ENCODE measurements at regions not wholly inside any gene's neighbourhood (a gene's known extent, or its start where the extent isn't known, plus 50 kb on each side); places are given as distances from the start of the nearest gene placed in this dataset.
"Not testable (repeated sequence)": the region's sequence is repeated elsewhere in the genome, so short reads cannot be mapped to it uniquely, and the experiment has no call there.

DNA sequence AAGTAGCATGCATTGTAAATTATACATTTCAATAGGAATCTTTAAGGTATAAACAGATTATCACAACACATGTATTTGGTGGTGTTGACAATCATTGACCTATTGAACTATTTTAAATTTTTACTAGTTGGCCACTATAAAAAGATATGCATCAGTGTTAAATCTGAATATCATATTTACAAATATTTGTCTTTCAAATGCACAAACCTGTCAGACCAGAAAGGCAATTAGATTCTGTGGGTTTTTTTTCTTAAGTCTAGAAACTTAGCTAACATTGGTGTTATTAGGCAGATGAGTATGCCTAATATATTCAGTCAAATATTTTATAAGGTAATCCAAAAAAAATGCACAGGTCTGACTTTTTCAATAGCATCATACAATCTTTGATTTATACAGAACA lies 241.4 kb upstream of the DGKB start:
- no peak for DNase-seq (ENCODE audit: low read depth in 2 of 3, low spot score in 1 of 3)

DNA sequence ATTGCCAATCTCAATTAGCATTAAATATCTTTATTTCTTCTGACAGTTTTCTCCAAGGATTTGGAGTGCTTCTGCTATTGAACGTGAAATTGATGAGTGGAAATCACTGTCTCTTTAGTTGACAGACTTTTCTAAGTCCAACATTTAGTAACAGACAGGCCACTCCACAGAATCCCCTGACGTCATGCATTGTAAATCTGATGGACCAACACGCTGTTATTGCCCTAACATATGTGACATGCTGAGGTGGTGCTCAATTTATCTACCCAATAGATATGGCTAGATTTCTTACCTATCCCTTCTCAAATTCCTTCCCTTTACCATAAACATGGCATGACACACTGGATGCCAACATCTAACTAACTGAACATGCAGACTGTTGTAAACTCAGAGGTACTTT lies 240.6 kb upstream of the DGKB start:
- no peak for DNase-seq (ENCODE audit: low read depth in 2 of 3, low spot score in 1 of 3)

- no peak for DNase-seq (ENCODE audit: low read depth in 2 of 3, low spot score in 1 of 3)
Measured at GRCh38 chr7:15140431-15140830, 237.9 kb upstream of the DGKB start.

- no peak for DNase-seq (ENCODE audit: low read depth in 2 of 3, low spot score in 1 of 3)
Measured at GRCh38 chr7:15131661-15132060, 229.1 kb upstream of the DGKB start.

DNA sequence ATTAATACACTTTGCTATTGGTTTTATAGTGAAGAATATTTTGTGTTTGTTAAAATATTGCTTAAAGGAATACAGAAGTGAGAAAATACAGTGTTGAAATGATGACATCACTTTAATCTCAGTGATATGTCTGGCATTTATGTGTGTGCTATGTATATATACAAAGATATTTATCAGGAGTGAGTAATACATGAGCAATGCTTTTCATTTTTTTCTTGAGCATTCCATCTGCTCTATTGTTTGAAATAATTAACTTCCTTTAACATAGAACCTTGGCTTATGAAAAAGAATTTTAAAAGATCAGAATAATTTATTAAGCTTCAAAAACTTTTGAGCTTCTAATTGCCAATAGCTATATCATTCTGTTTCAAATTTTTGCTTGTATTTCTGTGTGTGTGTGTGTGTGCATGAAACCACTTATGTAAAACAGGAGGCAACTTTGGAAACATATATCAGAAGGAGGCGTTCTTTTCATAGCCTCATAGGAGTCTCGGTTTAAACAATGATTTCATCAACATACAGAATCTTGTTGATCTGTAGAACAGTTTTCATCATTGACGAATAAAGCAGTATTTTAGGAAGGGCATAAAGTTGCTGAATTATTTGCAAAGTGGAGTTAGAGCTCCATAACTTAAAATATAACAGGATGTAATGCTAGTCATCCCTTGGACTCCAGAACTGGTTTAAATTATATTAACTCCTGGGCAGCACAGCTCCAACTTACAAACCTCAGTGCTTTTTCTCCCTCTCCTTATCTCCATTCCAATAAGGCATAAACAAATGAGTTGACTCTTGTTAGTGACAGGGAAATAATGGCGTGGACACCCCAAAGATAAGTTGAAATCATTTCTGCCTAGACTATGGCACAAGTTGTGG lies 228.4 kb upstream of the DGKB start:
- DNase-seq (ENCODE audit: low read depth in 2 of 3, low spot score in 1 of 3), result no peak

DNA sequence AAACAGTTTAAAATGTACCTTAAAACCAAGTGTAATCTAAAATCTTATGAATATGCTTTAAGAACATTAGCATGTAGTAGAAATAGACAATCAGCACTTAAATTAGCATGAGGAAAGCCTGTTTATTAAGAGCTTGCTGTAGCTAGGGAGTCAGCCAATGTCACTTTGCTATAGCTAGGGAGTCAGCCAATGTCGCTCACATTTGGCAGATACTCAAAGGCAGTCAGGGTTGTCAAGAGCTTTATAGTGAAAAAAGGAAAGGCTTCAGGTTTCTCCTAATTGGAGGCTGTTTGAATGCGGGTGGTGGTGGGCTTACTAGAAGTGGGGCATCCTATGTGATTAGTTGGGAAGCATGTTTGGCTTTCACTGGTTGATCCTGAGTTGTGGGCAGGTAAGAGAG lies 226.2 kb upstream of the DGKB start:
- no peak for DNase-seq (ENCODE audit: low read depth in 2 of 3, low spot score in 1 of 3)

DNA sequence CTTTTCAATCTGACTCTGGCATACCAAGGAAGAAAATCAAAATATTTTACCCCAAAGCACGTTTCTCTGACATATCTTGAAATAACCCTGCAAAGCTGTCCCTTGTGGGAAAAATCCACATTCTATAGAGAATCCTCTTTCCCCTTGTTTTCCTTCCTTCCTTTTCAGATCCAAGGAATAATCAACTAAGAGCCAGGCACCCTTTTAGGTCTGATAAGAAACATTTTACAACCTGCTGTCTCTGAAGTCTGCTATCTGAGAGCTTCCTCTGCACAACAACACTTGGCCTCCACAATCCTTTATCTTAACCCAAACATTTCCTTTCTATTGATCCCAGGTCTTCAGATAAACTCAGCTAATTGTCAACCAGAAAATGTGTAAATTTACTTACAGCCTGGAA lies 224.1 kb upstream of the DGKB start:
- DNase-seq (ENCODE audit: low read depth in 2 of 3, low spot score in 1 of 3), result not testable (repeated sequence)

- DNase-seq (ENCODE audit: low read depth in 2 of 3, low spot score in 1 of 3), result no peak
Measured at GRCh38 chr7:15123901-15124300, 221.3 kb upstream of the DGKB start.

DNA sequence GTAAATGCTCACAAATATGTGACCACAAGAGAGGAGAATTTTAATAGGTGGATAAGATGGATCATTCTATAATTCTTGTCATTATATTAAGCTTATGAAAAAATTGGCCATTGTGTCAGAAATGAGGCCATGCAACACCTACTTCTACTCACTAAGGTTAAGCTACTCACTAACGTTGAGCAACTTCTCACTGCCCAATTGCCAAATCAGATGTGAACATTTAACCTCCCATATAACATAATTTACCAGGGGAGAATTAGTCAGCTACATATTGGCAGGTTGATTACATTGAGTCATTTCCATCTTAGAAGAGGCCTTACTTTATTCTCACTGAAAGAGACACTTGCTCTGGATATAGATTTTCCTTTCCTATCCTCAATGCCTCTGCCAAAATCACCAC lies 211.2 kb upstream of the DGKB start:
- DNase-seq (ENCODE audit: low read depth in 2 of 3, low spot score in 1 of 3), result no peak

DNA sequence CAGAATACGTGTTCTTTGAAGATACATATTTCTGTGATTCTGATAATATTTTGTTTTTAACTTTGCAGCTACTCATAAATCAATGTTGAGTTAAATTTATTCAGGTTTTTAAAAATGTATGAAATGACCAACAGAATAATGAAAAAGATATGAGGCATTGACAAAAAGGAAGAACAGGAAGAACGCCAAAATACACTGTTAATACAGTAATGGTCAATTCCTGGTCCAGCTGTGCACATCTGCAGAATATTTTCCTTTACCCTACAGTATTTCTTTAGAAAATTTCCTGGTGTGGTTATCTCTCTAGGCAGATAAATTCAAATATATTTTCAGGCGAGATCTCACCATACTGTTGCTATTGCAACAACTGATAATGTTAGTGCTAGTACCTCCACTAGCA lies 203.2 kb upstream of the DGKB start:
- no peak for DNase-seq (ENCODE audit: low read depth in 2 of 3, low spot score in 1 of 3)

- DNase-seq (ENCODE audit: low read depth in 2 of 3, low spot score in 1 of 3), result no peak
Measured at GRCh38 chr7:15104411-15105092, 202.0 kb upstream of the DGKB start.

DNA sequence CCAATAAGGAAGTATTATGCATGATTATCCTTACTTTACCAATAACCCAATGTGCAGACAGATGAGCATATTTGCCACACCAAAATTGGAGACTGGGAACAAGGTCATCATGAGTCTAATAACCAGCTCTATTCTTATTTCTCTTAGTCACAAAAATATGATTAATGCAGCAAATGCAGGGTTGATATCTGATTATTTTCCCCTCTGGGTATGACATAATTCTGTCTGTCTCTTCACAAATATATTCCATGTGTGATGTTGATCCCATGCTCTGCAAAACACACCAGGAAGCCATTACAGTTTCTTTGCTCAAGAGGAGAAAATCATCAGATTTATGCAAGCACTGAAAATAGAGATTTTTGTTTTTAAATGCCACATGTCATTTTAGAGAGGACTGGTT lies 196.5 kb upstream of the DGKB start:
- no peak for DNase-seq (ENCODE audit: low read depth in 2 of 3, low spot score in 1 of 3)

GRCh38 chr7:15096853-15097252 lies 194.3 kb upstream of the DGKB start:
- DNase-seq (ENCODE audit: low read depth in 2 of 3, low spot score in 1 of 3), result no peak

- DNase-seq (ENCODE audit: low read depth in 2 of 3, low spot score in 1 of 3), result no peak
Measured at GRCh38 chr7:15094989-15095388, 192.4 kb upstream of the DGKB start.

DNA sequence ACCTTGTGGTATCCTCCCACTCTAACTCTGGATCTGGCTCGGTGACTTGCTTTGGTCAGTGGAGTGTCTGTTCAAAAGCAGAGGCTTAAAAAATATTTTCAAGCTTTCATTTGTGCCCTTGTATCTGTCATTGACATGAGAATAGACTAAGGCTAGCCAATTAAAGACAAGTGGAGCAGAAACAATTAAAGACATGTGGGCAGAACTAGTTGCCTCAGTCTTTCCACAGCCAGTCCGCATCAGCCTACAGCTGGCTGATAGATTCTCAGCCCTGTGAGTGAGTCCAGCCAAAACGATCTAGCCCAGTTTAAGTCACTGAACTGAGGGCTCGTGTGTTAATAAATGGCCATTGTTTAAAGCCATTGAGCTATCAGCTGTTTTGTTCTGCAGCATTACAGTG lies 185.2 kb upstream of the DGKB start:
- no peak for DNase-seq (ENCODE audit: low read depth in 2 of 3, low spot score in 1 of 3)

DNA sequence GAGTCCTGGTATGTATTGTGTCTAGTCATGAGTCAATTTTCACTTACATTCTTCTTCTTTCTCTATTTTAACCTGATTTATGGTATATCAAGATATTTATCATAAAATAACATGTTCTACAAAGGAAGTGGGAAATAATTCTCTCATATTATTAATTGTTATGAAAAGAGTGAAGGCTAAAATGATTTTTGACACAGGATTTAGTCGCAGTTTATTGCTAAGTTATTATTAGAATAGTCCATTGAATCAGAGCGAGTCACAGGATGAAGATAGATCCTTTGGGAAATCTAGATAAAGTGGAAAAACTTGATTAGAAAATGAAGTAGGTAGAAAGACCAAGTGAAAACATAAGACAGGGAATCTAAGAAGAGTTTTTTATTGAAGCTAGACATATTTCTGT lies 184.3 kb upstream of the DGKB start:
- no peak for DNase-seq (ENCODE audit: low read depth in 2 of 3, low spot score in 1 of 3)

- DNase-seq (ENCODE audit: low read depth in 2 of 3, low spot score in 1 of 3), result no peak
Measured at GRCh38 chr7:15086131-15086611, 183.6 kb upstream of the DGKB start.

- DNase-seq (ENCODE audit: low read depth in 2 of 3, low spot score in 1 of 3), result no peak
Measured at GRCh38 chr7:15085366-15085765, 182.8 kb upstream of the DGKB start.

DNA sequence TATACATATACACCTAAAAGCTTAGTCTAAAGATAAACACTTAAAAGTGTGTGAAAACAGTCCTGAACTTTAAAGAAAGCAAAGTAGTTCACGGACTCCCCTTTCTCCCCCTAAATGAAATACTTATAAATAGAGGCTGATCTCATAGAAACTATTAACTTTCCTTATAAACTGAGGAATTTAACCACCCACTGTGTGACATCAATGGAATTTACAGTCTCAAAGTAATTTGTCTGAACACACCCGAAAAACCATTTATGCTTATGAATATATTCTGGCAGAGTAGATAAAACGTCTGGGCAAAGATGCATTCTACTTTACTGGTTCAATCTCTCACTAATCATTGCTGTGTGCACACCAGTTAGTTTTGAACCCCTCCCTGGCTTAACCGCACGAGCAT lies 181.8 kb upstream of the DGKB start:
- no peak for DNase-seq (ENCODE audit: low read depth in 2 of 3, low spot score in 1 of 3)

DNA sequence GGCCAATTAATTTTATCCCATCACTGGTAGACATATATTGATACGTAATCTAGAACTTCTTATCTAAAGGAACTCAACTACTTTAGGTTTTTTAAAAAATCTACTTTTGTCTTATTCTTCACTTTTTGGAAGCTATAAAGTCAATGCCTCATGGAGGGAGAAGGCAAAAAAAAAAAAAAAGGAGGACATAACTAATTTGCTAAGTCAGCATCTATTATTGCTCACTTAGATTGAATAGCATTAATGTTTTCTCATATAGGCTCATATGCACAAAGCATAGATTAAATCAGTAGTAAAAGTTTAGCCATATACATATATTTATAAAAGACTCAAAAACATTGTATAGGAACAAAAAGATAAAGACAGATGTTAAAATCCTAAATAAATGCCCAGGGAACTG lies 179.3 kb upstream of the DGKB start:
- no peak for DNase-seq (ENCODE audit: low read depth in 2 of 3, low spot score in 1 of 3)

- DNase-seq (ENCODE audit: low read depth in 2 of 3, low spot score in 1 of 3), result no peak
Measured at GRCh38 chr7:15073301-15073700, 170.8 kb upstream of the DGKB start.

DNA sequence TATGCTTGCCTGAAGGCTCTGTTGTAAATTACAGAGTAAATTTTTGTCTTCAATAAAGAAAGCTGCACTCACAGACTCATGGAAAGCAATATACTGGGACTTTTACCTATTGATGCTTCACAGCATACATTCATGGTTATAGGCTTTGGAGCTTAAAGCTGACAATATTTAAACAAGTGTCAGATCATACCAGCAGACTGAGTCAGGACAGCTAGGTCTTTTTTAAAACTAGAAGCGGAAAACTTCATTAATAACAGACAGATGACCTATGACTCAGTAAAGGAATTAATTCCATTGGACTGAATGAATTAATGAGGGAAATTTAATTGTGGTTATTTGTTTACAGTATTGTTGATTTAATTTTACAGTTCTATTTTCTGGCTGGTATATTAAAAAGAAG lies 165.8 kb upstream of the DGKB start:
- no peak for DNase-seq (ENCODE audit: low read depth in 2 of 3, low spot score in 1 of 3)

DNA sequence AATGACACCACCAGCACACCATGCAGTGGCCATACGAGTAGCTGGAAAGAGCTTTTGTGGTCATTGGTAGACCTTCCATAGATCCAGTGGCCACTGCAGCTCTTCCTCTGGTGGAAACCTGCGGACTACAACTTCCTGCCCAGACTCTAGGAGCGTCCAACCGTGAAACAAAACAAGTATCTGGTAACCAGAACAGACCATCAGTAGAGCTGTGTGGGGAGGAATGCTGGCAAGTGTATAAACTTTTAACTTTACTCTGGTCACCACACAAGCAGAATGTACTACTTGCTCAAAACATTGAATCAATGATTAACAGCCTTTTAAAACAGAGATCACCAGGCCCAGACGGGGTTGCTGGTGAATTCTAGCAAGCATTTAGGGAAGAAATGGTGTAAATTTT lies 154.7 kb upstream of the DGKB start:
- DNase-seq (ENCODE audit: low read depth in 2 of 3, low spot score in 1 of 3), result no peak
